ENCODE measurements at regions not wholly inside any gene's neighbourhood (a gene's known extent, or its start where the extent isn't known, plus 50 kb on each side); places are given as distances from the start of the nearest gene placed in this dataset.

DNA sequence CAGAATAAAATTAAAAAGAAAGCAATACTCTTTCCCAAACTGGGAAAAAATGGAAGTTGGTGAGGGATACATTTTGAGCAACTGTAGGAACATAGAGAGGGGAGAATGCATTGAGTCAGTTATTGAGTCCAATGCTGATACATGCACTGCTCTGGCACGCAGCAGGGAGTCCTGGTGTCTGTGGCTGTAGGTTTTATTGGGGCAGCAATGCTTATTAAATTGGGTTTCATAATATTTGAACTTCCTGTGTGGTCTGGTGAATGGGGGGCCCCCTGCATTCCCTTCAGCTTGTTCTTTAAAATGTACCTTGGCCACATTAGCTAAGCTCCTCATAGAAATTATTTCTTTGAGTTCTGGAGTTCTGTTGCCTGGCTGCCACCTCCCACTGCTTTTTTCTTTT is 125.2 kb upstream of the ELAC2 start:
- no peaks in the 10 kb centered on the region for H3K9me1 ChIP-seq (replicated peaks; ENCODE audit: control insufficient read depth, extremely low read depth, insufficient read depth, low read length)
- POLR2A ChIA-PET = no interaction called here
- TF ChIP-seq GATA2 (IDR thresholded peaks at IDR 0.05; ENCODE audit: insufficient read depth, insufficient read length, low read depth, low read length) = no peak
- no peak for TF ChIP-seq CTCF (IDR thresholded peaks at IDR 0.05; ENCODE audit: extremely low read depth in 1 of 2, insufficient read depth in 1 of 2, low read depth in 1 of 2, low read length in 2 of 2)
- no peak for TF ChIP-seq JUN (IDR thresholded peaks at IDR 0.05; ENCODE audit: borderline replicate concordance, insufficient read depth, insufficient read length, low read depth)
- no peak for TF ChIP-seq POLR2A (IDR thresholded peaks at IDR 0.05; ENCODE audit: low read depth, low read length)
- TF ChIP-seq MAX (IDR thresholded peaks at IDR 0.05; ENCODE audit: insufficient read depth, insufficient read length) = no peak
- TF ChIP-seq FOS (IDR thresholded peaks at IDR 0.05; ENCODE audit: borderline replicate concordance, insufficient read depth, low read length) = no peak
- no peak for TF ChIP-seq POLR2AphosphoS5 (IDR thresholded peaks at IDR 0.05; ENCODE audit: insufficient read depth, low read depth, low read length)
- no peak for TF ChIP-seq MYC (IDR thresholded peaks at IDR 0.05; ENCODE audit: low read depth, low read length)
- no peak for TF ChIP-seq EZH2 (IDR thresholded peaks at IDR 0.05; ENCODE audit: borderline replicate concordance, low read depth, low read length, severe bottlenecking)
- no peak overlapping the region for H3K4me3 ChIP-seq (replicated peaks in 1 of 3; ENCODE audit: insufficient read depth in 1 of 3, low read depth in 1 of 3, low read length in 3 of 3)
- FAIRE-seq (no peak), DNase-seq (ENCODE audit: low read depth, low spot score) (no peak)
- no peak overlapping the region for H3K27ac ChIP-seq (ENCODE audit: insufficient read depth, low read depth, low read length)
- no peak overlapping the region for H3K4me2 ChIP-seq (ENCODE audit: insufficient read depth, low read length)
- H3K9ac ChIP-seq (replicated peaks; ENCODE audit: extremely low read depth, insufficient read depth, low read length) = no peak overlapping the region
- intact Hi-C loops (cut with micrococcal nuclease) (no loop called here), dilution Hi-C loops (cut with MboI; ENCODE audit: extremely low pct_ligation_motif_present, low sequenced_read_pairs) (no loop called here)
- no peaks in the 10 kb centered on the region for H3K9me3 ChIP-seq (replicated peaks; ENCODE audit: control insufficient read depth, insufficient read depth, low read length)
- H3K4me1 ChIP-seq (ENCODE audit: control insufficient read depth, extremely low read depth, insufficient read depth, low read length) = no peaks in the 10 kb centered on the region
- H3K27me3 ChIP-seq (ENCODE audit: control insufficient read depth in 2 of 2, insufficient read depth in 2 of 2, low read length in 2 of 2) = no peaks in the 10 kb centered on the region
- CTCF ChIA-PET = no interaction called here
- H3K79me2 ChIP-seq (ENCODE audit: control insufficient read depth, insufficient read depth, low read length) = no peaks in the 10 kb centered on the region
- no peaks in the 10 kb centered on the region for H4K20me1 ChIP-seq (replicated peaks; ENCODE audit: control insufficient read depth, extremely low read depth, insufficient read depth, low read length)
- no peaks in the 10 kb centered on the region for H3K36me3 ChIP-seq (ENCODE audit: control insufficient read depth in 2 of 2, extremely low read depth in 1 of 2, insufficient read depth in 2 of 2, low read length in 2 of 2)
- BruUV-seq (replicated peaks) = no TSS peak
- no peak overlapping the region for H2AFZ ChIP-seq (ENCODE audit: low read depth, low read length)

Data from endothelial cell of umbilical vein (primary cell).